H4 (cell line): ENCODE measurements at regions not wholly inside any gene's neighbourhood (a gene's known extent, or its start where the extent isn't known, plus 50 kb on each side); places are given as distances from the start of the nearest gene placed in this dataset.
"Not testable (repeated sequence)": the region's sequence is repeated elsewhere in the genome, so short reads cannot be mapped to it uniquely, and the experiment has no call there.

ENCODE experiments used
- DNase-seq: peaks from one replicate; pipeline ENCODE4 v3.0.0-alpha.2; 2015; ENCODE audit warnings: low spot score

- peak; percentile 87 for DNase-seq
Measured at GRCh38 chr4:14916554-14917297, 85.6 kb upstream of the CPEB2 start.

- DNase-seq = no peak
Measured at GRCh38 chr4:14917298-14917633, 85.0 kb upstream of the CPEB2 start.

- DNase-seq = no peak
Measured at GRCh38 chr4:14918336-14918735, 83.9 kb upstream of the CPEB2 start.

- DNase-seq = no peak
Measured at GRCh38 chr4:14919785-14920184, 82.5 kb upstream of the CPEB2 start.

GRCh38 chr4:14920237-14920636 is 82.0 kb upstream of the CPEB2 start:
- DNase-seq = no peak

- DNase-seq = no peak
Measured at GRCh38 chr4:14920759-14921320, 81.4 kb upstream of the CPEB2 start.

GRCh38 chr4:14921781-14922180 is 80.5 kb upstream of the CPEB2 start:
- not testable (repeated sequence) for DNase-seq

GRCh38 chr4:14924076-14924811 is 78.0 kb upstream of the CPEB2 start:
- DNase-seq = no peak

GRCh38 chr4:14924812-14925344 is 77.4 kb upstream of the CPEB2 start:
- no peak for DNase-seq

GRCh38 chr4:14925471-14925870 is 76.8 kb upstream of the CPEB2 start:
- DNase-seq = no peak

- no peak for DNase-seq
Measured at GRCh38 chr4:14926368-14926767, 75.9 kb upstream of the CPEB2 start.

- no peak for DNase-seq
Measured at GRCh38 chr4:14928035-14928434, 74.2 kb upstream of the CPEB2 start.

GRCh38 chr4:14929669-14930068 is 72.6 kb upstream of the CPEB2 start:
- DNase-seq = no peak

GRCh38 chr4:14934704-14935390 is 67.4 kb upstream of the CPEB2 start:
- no peak for DNase-seq

GRCh38 chr4:14943749-14944148 is 58.5 kb upstream of the CPEB2 start:
- DNase-seq = no peak

- DNase-seq = no peak
Measured at GRCh38 chr4:14952352-14952751, 49.9 kb upstream of the CPEB2 start.
